Astrocyte of the spinal cord (primary cell): ENCODE measurements at regions not wholly inside any gene's neighbourhood (a gene's known extent, or its start where the extent isn't known, plus 50 kb on each side); places are given as distances from the start of the nearest gene placed in this dataset.

ENCODE experiments used
- DNase-seq: peaks from one replicate; pipeline ENCODE4 v3.0.0; 2011; ENCODE audit warnings: low read depth, low spot score
- H3K4me3 ChIP-seq: 2 replicates; pipeline ENCODE4 v1.5.1; 2011; ENCODE audit warnings: low read depth, mild to moderate bottlenecking, low read length, moderate library complexity
- in situ Hi-C: cut with HindIII; loops from 2 replicates; pipeline ENCODE4 v1.10.0; 2017; ENCODE audit warnings: low sequenced_read_pairs
- TF ChIP-seq, protein P1 (sequence below): IDR thresholded peaks from 2 replicates; pipeline ENCODE4 v1.5.1; 2012; ENCODE audit warnings: low read depth, mild to moderate bottlenecking, low read length, inconsistent platforms

DNA sequence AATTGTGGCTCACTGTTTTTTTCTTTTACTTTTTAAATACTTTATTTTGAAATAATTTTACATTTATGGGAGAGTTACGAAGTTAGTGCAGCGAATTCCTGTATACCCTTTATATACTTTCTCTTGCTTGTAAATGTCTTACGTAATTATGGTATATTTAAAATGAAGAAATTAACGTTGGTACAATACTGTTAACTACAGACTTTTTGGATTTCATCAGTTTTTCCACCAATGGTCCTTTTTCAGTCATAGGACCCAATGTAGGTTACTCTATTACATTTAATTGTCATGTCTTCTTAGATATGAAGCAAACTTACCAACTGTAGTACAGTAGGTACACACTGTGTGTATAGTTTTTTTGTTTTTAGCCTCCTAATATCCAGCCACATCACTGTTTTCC is 76.3 kb downstream of the BOLA3 start:
- TF ChIP-seq, protein P1, sequence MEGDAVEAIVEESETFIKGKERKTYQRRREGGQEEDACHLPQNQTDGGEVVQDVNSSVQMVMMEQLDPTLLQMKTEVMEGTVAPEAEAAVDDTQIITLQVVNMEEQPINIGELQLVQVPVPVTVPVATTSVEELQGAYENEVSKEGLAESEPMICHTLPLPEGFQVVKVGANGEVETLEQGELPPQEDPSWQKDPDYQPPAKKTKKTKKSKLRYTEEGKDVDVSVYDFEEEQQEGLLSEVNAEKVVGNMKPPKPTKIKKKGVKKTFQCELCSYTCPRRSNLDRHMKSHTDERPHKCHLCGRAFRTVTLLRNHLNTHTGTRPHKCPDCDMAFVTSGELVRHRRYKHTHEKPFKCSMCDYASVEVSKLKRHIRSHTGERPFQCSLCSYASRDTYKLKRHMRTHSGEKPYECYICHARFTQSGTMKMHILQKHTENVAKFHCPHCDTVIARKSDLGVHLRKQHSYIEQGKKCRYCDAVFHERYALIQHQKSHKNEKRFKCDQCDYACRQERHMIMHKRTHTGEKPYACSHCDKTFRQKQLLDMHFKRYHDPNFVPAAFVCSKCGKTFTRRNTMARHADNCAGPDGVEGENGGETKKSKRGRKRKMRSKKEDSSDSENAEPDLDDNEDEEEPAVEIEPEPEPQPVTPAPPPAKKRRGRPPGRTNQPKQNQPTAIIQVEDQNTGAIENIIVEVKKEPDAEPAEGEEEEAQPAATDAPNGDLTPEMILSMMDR, result no peak

DNA sequence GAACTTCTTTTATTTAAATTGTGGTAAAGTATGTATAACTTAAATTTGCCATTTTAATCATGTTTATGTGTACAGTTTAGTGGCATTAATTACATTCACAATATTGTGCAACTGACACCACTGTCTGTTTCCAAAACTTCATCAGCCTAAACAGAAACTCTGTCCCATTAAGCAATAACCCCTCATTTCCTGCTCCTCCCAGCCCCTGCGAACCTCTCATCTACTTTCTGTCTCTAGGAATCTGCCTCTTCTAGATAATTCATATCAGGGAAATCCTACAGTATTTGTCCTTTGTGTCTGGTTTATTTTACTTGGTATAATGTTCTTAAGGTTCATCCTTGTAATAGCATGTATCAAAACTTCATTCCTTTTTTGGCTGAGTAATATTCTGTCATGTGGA is 75.1 kb downstream of the BOLA3 start:
- DNase-seq, result no peak

More for the DNA sequence above, 76.3 kb downstream of the BOLA3 start:
- no peak overlapping the region for H3K4me3 ChIP-seq
- DNase-seq, result no peak
- in situ Hi-C loops, result no loop called here

DNA sequence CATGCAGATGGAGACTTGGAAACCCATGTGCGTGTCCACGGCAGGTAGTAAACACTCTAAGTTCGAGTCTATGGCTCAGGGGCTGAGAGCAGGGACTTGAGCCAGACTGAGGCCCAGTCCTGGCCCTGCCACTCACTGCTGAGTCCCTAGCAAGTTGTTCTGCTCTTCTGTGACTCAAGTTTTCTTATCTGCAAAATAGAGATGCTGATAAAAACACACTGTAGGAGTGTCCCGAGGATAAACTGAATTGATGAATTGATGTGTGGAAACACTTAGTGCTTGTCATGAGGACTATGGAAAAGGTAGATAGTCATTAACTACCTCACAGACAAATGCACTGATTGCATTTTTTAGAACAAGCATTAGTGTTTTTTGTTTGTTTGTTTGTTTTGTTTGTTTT is 73.2 kb downstream of the BOLA3 start:
- H3K4me3 ChIP-seq, result no peak overlapping the region
- in situ Hi-C loops, result no loop called here
- TF ChIP-seq, protein P1, result no peak
- DNase-seq, result no peak

More for the DNA sequence above, 75.1 kb downstream of the BOLA3 start:
- no peak overlapping the region for H3K4me3 ChIP-seq
- TF ChIP-seq, protein P1, result no peak
- in situ Hi-C loops, result no loop called here

DNA sequence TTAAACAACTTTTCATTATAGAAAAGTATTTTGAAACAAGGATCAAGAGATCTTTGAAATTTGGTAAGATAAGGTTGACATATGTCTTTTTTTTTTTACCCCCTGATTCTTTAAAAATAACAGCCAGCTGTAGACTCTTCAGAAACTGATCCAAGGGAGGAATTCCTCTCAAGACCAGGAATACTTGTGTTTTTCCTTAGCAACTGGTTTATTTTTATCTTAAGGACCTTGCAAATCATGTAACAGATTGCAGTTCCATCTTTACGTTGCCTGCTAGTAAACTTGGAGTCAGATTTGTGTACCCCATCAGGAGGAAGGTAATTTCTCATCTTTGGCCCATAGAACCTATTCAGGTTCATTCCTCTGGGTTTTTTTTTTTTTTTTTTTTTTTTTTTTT is 71.6 kb downstream of the BOLA3 start:
- in situ Hi-C loops, result no loop called here
- TF ChIP-seq, protein P1, result no peak
- H3K4me3 ChIP-seq, result no peak overlapping the region
- no peak for DNase-seq

DNA sequence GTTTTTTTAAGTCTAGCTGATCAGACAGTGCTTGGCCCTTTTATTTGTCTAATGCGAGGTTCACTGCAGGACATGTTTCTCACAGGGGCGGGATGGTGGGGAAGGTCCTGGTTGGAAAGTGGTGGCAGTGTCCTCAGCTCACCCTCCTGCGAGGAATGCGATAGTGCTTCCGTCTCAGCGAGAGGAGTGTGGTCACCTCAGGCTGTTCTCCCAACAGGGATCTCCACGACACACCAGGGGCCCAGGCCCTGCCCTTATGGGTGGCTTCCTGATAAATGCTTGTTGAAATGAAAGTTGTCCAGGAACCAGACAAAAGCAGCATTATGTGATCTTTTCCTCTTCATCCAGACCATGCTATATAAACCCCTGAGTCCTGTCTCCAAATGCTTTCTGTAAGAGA is 70.1 kb downstream of the BOLA3 start:
- TF ChIP-seq, protein P1, result no peak
- peak; percentile 6 for DNase-seq
- no peak overlapping the region for H3K4me3 ChIP-seq
- in situ Hi-C loops, result no loop called here

DNA sequence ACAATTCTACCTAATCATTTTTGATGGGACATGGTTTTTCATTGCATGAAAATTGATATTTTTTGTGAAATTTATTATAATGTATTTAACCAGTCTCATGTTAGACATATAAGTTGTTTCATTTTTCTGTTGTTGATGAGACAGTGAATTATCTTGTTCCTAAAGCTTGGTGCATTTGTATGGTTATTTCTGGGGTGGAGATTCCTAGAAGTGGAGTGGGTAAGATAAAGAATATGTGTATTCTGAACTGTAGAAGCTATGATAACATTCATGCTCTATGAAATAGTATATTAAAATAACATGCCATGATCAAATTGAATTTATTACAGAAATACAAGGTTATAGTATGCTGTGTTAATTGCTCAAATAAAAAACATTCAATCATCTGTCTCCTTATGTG is 69.2 kb downstream of the BOLA3 start:
- TF ChIP-seq, protein P1, result no peak
- no peak for DNase-seq
- H3K4me3 ChIP-seq, result no peak overlapping the region
- in situ Hi-C loops, result no loop called here
